IPS DF 4.7 (cell line): ENCODE measurements at regions not wholly inside any gene's neighbourhood (a gene's known extent, or its start where the extent isn't known, plus 50 kb on each side); places are given as distances from the start of the nearest gene placed in this dataset.
"Not testable (repeated sequence)": the region's sequence is repeated elsewhere in the genome, so short reads cannot be mapped to it uniquely, and the experiment has no call there.

Source experiments
- DNase-seq: peaks from one replicate; pipeline ENCODE4 v3.0.0-alpha.2; 2013; ENCODE audit warnings: low spot score; ENCODE audit errors: extremely low read depth

GRCh38 chr9:42434844-42435714, 251.6 kb downstream of the SPATA31A6 start:
- not testable (repeated sequence) for DNase-seq

- DNase-seq, result not testable (repeated sequence)
These were observed 252.4 kb downstream of the SPATA31A6 start for GRCh38 chr9:42435715-42436342.

GRCh38 chr9:42437057-42437759, 253.7 kb downstream of the SPATA31A6 start:
- DNase-seq, result not testable (repeated sequence)

- DNase-seq, result not testable (repeated sequence)
These were observed 259.2 kb downstream of the SPATA31A6 start for GRCh38 chr9:42442680-42443079.

- DNase-seq, result not testable (repeated sequence)
These were observed 260.0 kb downstream of the SPATA31A6 start for GRCh38 chr9:42443414-42443813.

GRCh38 chr9:42461436-42461835, 278.0 kb downstream of the SPATA31A6 start:
- not testable (repeated sequence) for DNase-seq

- DNase-seq, result not testable (repeated sequence)
These were observed 278.4 kb downstream of the SPATA31A6 start for GRCh38 chr9:42461863-42462262.

- not testable (repeated sequence) for DNase-seq
These were observed 280.5 kb downstream of the SPATA31A6 start for GRCh38 chr9:42463981-42464380.

GRCh38 chr9:42470577-42470976, 287.1 kb downstream of the SPATA31A6 start:
- DNase-seq, result peak; percentile 9

GRCh38 chr9:42490989-42491388, 307.5 kb downstream of the SPATA31A6 start:
- not testable (repeated sequence) for DNase-seq

GRCh38 chr9:42502620-42503264, 319.3 kb downstream of the SPATA31A6 start:
- not testable (repeated sequence) for DNase-seq

- not testable (repeated sequence) for DNase-seq
These were observed 324.7 kb downstream of the SPATA31A6 start for GRCh38 chr9:42508111-42508510.

GRCh38 chr9:42513535-42513934, 330.1 kb downstream of the SPATA31A6 start:
- DNase-seq, result not testable (repeated sequence)

- DNase-seq, result not testable (repeated sequence)
These were observed 351.0 kb downstream of the SPATA31A6 start for GRCh38 chr9:42534325-42534983.

GRCh38 chr9:42534984-42535325, 351.5 kb downstream of the SPATA31A6 start:
- DNase-seq, result not testable (repeated sequence)

- DNase-seq, result not testable (repeated sequence)
These were observed 367.4 kb downstream of the SPATA31A6 start for GRCh38 chr9:42550789-42551357.

- not testable (repeated sequence) for DNase-seq
These were observed 385.1 kb downstream of the SPATA31A6 start for GRCh38 chr9:42568530-42568929.

- not testable (repeated sequence) for DNase-seq
These were observed 385.6 kb downstream of the SPATA31A6 start for GRCh38 chr9:42568942-42569556.

- DNase-seq, result not testable (repeated sequence)
These were observed 394.4 kb downstream of the SPATA31A6 start for GRCh38 chr9:42577851-42578250.
